Muscle of leg (tissue), 3 donors: ENCODE measurements at regions not wholly inside any gene's neighbourhood (a gene's known extent, or its start where the extent isn't known, plus 50 kb on each side); places are given as distances from the start of the nearest gene placed in this dataset.

ENCODE experiments used
- DNase-seq: peaks from one replicate; pipeline ENCODE4 v3.0.0; 2013
- H3K27ac ChIP-seq: one replicate; pipeline ENCODE4 v1.5.1; 2013; ENCODE audit warnings: mild to moderate bottlenecking, low read length, control low read depth
- H3K27me3 ChIP-seq: one replicate; pipeline ENCODE4 v1.6.1; 2013; ENCODE audit warnings: low read length; ENCODE audit not compliant: control insufficient read depth, insufficient read depth
- H3K36me3 ChIP-seq: one replicate; pipeline ENCODE4 v1.6.1; 2013; ENCODE audit warnings: low read length; ENCODE audit not compliant: control insufficient read depth, insufficient read depth
- H3K4me1 ChIP-seq: one replicate; pipeline ENCODE4 v1.6.1; 2013; ENCODE audit warnings: low read length; ENCODE audit not compliant: control insufficient read depth, insufficient read depth
- H3K4me3 ChIP-seq: one replicate; pipeline ENCODE4 v1.5.1; 2013; ENCODE audit warnings: low read length, control low read depth
- H3K9me3 ChIP-seq: replicated peaks from 2 replicates; pipeline ENCODE4 v1.6.1; 2013; ENCODE audit warnings: low read depth, low read length; ENCODE audit not compliant: control insufficient read depth
- whole genome bisulfite sequencing: methylation state at CpG from one replicate; pipeline ENCODE4 v1.1.5; 2013; ENCODE audit warnings: missing lambda C conversion rate; ENCODE audit not compliant: insufficient coverage; 5-methylcytosine and 5-hydroxymethylcytosine counted together

GRCh38 chr18:37668971-37669747 lies 103.6 kb upstream of the CELF4 start:
- Histone ChIP-seq H3K4me1 (no peaks in the 10 kb centered on the region), H3K27me3 (no peaks in the 10 kb centered on the region), H3K9me3 (no peaks in the 10 kb centered on the region), H3K27ac (no peak overlapping the region), H3K4me3 (no peak overlapping the region), H3K36me3 (no peaks in the 10 kb centered on the region)
- WGBS: 68% methylated on average over 12 of the region's 15 CpGs
- peak; percentile 18 for DNase-seq

GRCh38 chr18:37667836-37668235 lies 102.2 kb upstream of the CELF4 start:
- no peaks in the 10 kb centered on the region for H3K27me3 ChIP-seq
- no peaks in the 10 kb centered on the region for H3K9me3 ChIP-seq
- H3K4me3 ChIP-seq: no peak overlapping the region
- DNase-seq: peak; percentile 18
- 60% methylated on average over 1 of the region's 1 CpG for WGBS
- H3K27ac ChIP-seq: no peak overlapping the region
- H3K36me3 ChIP-seq: no peaks in the 10 kb centered on the region
- H3K4me1 ChIP-seq: no peaks in the 10 kb centered on the region

- DNase-seq: no peak
- WGBS: no CpG with 5 or more reads among the region's 1 CpG
- no peak overlapping the region for H3K4me3 ChIP-seq
- no peak overlapping the region for H3K27ac ChIP-seq
- H3K4me1 ChIP-seq: no peaks in the 10 kb centered on the region
- H3K27me3 ChIP-seq: no peaks in the 10 kb centered on the region
- H3K9me3 ChIP-seq: no peaks in the 10 kb centered on the region
- no peaks in the 10 kb centered on the region for H3K36me3 ChIP-seq
These were observed 101.4 kb upstream of the CELF4 start for GRCh38 chr18:37666991-37667390.

DNA sequence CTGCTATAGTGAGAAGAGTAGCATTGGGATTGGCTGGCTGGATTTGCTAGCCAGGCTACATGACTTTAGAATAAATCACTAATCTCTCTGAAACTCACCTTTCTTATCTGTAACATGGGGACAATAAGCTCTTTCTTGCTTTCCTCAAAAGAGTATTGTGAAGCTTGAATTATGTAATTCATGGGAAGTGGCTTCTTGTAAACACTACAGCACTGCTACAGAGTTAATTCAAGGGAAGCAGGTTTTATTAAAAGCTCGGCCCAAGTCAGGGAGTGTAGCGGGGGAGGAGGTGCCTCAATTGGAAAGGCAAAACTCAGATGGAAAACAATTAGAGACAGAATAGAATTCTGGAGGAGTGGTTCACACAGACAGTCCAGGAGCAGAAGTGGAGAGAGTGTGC lies 100.9 kb upstream of the CELF4 start:
- no peaks in the 10 kb centered on the region for H3K9me3 ChIP-seq
- H3K4me3 ChIP-seq: no peak overlapping the region
- no peaks in the 10 kb centered on the region for H3K27me3 ChIP-seq
- no peak overlapping the region for H3K27ac ChIP-seq
- 57% methylated on average over 2 of the region's 2 CpGs for WGBS
- no peaks in the 10 kb centered on the region for H3K4me1 ChIP-seq
- H3K36me3 ChIP-seq: no peaks in the 10 kb centered on the region
- DNase-seq: no peak

DNA sequence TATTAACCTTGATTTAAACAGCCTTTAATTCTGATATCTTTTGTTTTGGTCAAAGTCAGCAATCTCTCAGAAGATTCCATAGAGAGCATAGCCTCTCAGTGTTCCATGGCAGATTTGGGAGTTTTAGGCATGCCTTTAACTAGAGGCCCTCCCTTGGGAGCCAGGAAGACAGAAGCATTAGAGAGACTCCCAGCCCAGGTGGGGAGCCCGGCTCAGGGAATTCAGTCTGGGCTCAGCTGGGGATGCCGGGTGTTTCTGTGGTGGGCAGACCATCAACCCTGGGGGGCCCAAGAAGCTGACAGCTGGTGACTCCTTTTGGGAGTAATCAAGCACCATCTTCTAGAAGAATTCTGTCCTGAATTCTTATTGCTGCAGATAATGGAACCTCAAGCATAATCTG lies 99.7 kb upstream of the CELF4 start:
- no peaks in the 10 kb centered on the region for H3K9me3 ChIP-seq
- no peaks in the 10 kb centered on the region for H3K4me1 ChIP-seq
- no CpG with 5 or more reads among the region's 2 CpGs for WGBS
- H3K4me3 ChIP-seq: no peak overlapping the region
- H3K27me3 ChIP-seq: no peaks in the 10 kb centered on the region
- DNase-seq: no peak
- H3K27ac ChIP-seq: no peak overlapping the region
- H3K36me3 ChIP-seq: no peaks in the 10 kb centered on the region

GRCh38 chr18:37663446-37663845 lies 97.8 kb upstream of the CELF4 start:
- no peaks in the 10 kb centered on the region for H3K4me1 ChIP-seq
- H3K27me3 ChIP-seq: no peaks in the 10 kb centered on the region
- no peak overlapping the region for H3K4me3 ChIP-seq
- H3K27ac ChIP-seq: no peak overlapping the region
- no peaks in the 10 kb centered on the region for H3K36me3 ChIP-seq
- no peak for DNase-seq
- WGBS: no CpG with 5 or more reads among the region's 2 CpGs
- H3K9me3 ChIP-seq: no peaks in the 10 kb centered on the region

GRCh38 chr18:37662546-37663339 lies 97.1 kb upstream of the CELF4 start:
- Histone ChIP-seq H3K27me3 (no peaks in the 10 kb centered on the region), H3K9me3 (no peaks in the 10 kb centered on the region), H3K4me3 (no peak overlapping the region), H3K27ac (no peak overlapping the region), H3K4me1 (no peaks in the 10 kb centered on the region), H3K36me3 (no peaks in the 10 kb centered on the region)
- WGBS: 87% methylated on average over 7 of the region's 13 CpGs
- no peak for DNase-seq

GRCh38 chr18:37662099-37662498 lies 96.5 kb upstream of the CELF4 start:
- H3K4me3 ChIP-seq: no peak overlapping the region
- no peaks in the 10 kb centered on the region for H3K9me3 ChIP-seq
- H3K27me3 ChIP-seq: no peaks in the 10 kb centered on the region
- no peaks in the 10 kb centered on the region for H3K36me3 ChIP-seq
- WGBS: no CpG with 5 or more reads among the region's 3 CpGs
- H3K27ac ChIP-seq: no peak overlapping the region
- no peak for DNase-seq
- no peaks in the 10 kb centered on the region for H3K4me1 ChIP-seq

DNA sequence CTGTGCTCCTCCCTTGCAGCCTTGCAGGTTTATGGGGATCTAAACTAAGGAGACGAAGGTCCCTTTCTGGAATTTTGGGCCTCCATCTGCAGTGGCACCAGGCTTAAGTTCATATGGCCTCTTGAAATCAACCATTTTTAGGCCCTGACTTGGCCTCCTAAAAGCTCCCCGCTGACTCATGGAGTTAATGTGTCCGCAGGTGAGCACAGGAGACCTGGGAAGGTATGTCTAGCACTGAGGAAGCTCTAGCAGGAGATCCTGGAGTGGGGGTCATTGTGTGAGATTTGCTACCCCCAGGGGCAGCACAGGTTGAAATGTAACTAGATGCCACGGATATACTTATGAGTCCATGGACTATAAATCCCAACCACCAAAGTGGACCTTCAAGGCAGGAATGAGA lies 95.9 kb upstream of the CELF4 start:
- Histone ChIP-seq H3K4me3 (no peak overlapping the region), H3K9me3 (no peaks in the 10 kb centered on the region), H3K36me3 (no peaks in the 10 kb centered on the region), H3K27ac (no peak overlapping the region), H3K4me1 (no peaks in the 10 kb centered on the region), H3K27me3 (no peaks in the 10 kb centered on the region)
- 95% methylated on average over 3 of the region's 4 CpGs for WGBS
- no peak for DNase-seq

GRCh38 chr18:37661061-37661460 lies 95.5 kb upstream of the CELF4 start:
- no peaks in the 10 kb centered on the region for H3K4me1 ChIP-seq
- H3K27ac ChIP-seq: no peak overlapping the region
- H3K9me3 ChIP-seq: no peaks in the 10 kb centered on the region
- no peaks in the 10 kb centered on the region for H3K36me3 ChIP-seq
- H3K27me3 ChIP-seq: no peaks in the 10 kb centered on the region
- no peak overlapping the region for H3K4me3 ChIP-seq
- DNase-seq: no peak
- 96% methylated on average over 4 of the region's 4 CpGs for WGBS
